Neural progenitor cell (in vitro differentiated cells): ENCODE measurements at regions not wholly inside any gene's neighbourhood (a gene's known extent, or its start where the extent isn't known, plus 50 kb on each side); places are given as distances from the start of the nearest gene placed in this dataset.
"Not testable (repeated sequence)": the region's sequence is repeated elsewhere in the genome, so short reads cannot be mapped to it uniquely, and the experiment has no call there.

Experiments
- DNase-seq: peaks from one replicate; pipeline ENCODE4 v3.0.0-alpha.2; 2016; ENCODE audit warnings: low spot score
- H2AFZ ChIP-seq: fragments of 200-600 bp; sonication (generic); replicated peaks from 2 replicates; pipeline ENCODE4 v1.6.1; 2016; ENCODE audit warnings: antibody characterized with exemption
- H3F3A ChIP-seq: fragments of 200-600 bp; sonication (generic); 2 replicates; pipeline ENCODE4 v1.6.1; 2016; ENCODE audit warnings: antibody characterized with exemption, low read depth
- H3K27ac ChIP-seq: fragments of 200-600 bp; sonication (generic); 2 replicates; pipeline ENCODE4 v1.5.1; 2016; ENCODE audit warnings: mild to moderate bottlenecking
- H3K27me3 ChIP-seq: fragments of 200-600 bp; sonication (generic); 2 replicates; pipeline ENCODE4 v1.6.1; 2016; ENCODE audit warnings: mild to moderate bottlenecking, moderate library complexity
- H3K36me3 ChIP-seq: fragments of 200-600 bp; sonication (generic); 2 replicates; pipeline ENCODE4 v1.5.1; 2016
- H3K4me1 ChIP-seq: fragments of 200-600 bp; sonication (generic); 2 replicates; pipeline ENCODE4 v1.6.1; 2016; ENCODE audit warnings: mixed run types
- H3K4me2 ChIP-seq: fragments of 200-600 bp; sonication (generic); 2 replicates; pipeline ENCODE4 v1.6.1; 2016
- H3K4me3 ChIP-seq: fragments of 200-600 bp; sonication (generic); 2 replicates; pipeline ENCODE4 v1.5.1; 2016
- H3K79me2 ChIP-seq: fragments of 200-600 bp; sonication (generic); 2 replicates; pipeline ENCODE4 v1.6.1; 2016; ENCODE audit warnings: low read depth
- H3K9ac ChIP-seq: fragments of 200-600 bp; sonication (generic); 2 replicates; pipeline ENCODE4 v1.6.1; 2016
- H3K9me3 ChIP-seq: fragments of 200-600 bp; sonication (generic); 2 replicates; pipeline ENCODE4 v1.5.1; 2016; ENCODE audit warnings: low read depth
- H4K20me1 ChIP-seq: fragments of 200-600 bp; sonication (generic); 2 replicates; pipeline ENCODE4 v1.6.1; 2016; ENCODE audit warnings: low read depth
- H3K27ac Mint-ChIP-seq: 3 replicates; pipeline ENCODE4 v1.8.0; 2021; ENCODE audit warnings: mixed read lengths
- H3K27me3 Mint-ChIP-seq: 2 replicates; pipeline ENCODE4 v1.8.0; 2022; ENCODE audit warnings: low read depth, mild to moderate bottlenecking, inconsistent platforms, moderate library complexity, mixed read lengths; ENCODE audit not compliant: insufficient read depth
- H3K36me3 Mint-ChIP-seq: 3 replicates; pipeline ENCODE4 v1.8.0; 2021; ENCODE audit warnings: mixed read lengths
- H3K4me1 Mint-ChIP-seq: 3 replicates; pipeline ENCODE4 v1.8.0; 2021; ENCODE audit warnings: mixed read lengths
- H3K4me3 Mint-ChIP-seq: 3 replicates; pipeline ENCODE4 v1.8.0; 2021; ENCODE audit warnings: mild to moderate bottlenecking, moderate library complexity, mixed read lengths
- H3K9me3 Mint-ChIP-seq: 3 replicates; pipeline ENCODE4 v1.8.0; 2020; ENCODE audit warnings: mixed read lengths
- CTCF ChIP-seq: fragments of 200-600 bp; sonication (generic); IDR thresholded peaks from 2 replicates; pipeline ENCODE4 v1.5.1; 2017; ENCODE audit warnings: antibody characterized with exemption, mild to moderate bottlenecking
- EZH2 ChIP-seq: fragments of 200-600 bp; sonication (generic); IDR thresholded peaks from 2 replicates; pipeline ENCODE4 v1.6.1; 2017; ENCODE audit warnings: antibody characterized with exemption, mild to moderate bottlenecking, moderate library complexity
- EZH2phosphoT487 ChIP-seq: fragments of 200-600 bp; sonication (generic); IDR thresholded peaks from 2 replicates; pipeline ENCODE4 v1.6.1; 2017; ENCODE audit warnings: antibody characterized with exemption

- Histone ChIP-seq H4K20me1 (no peaks in the 10 kb centered on the region), H3F3A (no peaks in the 10 kb centered on the region), H3K4me3 (no peak overlapping the region), H3K36me3 (no peaks in the 10 kb centered on the region), H3K9ac (no peak overlapping the region), H3K9me3 (no peaks in the 10 kb centered on the region), H3K27me3 (no peaks in the 10 kb centered on the region), H3K27ac (no peak overlapping the region), H3K4me2 (no peak overlapping the region), H3K79me2 (no peaks in the 10 kb centered on the region), H3K4me1 (no peaks in the 10 kb centered on the region), H2AFZ (no peak overlapping the region)
- TF ChIP-seq EZH2phosphoT487 (no peak), CTCF (no peak), EZH2 (no peak)
- no peaks in the 10 kb centered on the region for H3K36me3 Mint-ChIP-seq
- H3K27ac Mint-ChIP-seq = no peak overlapping the region
- H3K27me3 Mint-ChIP-seq = peaks cover 20% of the 10 kb centered on the region
- DNase-seq = no peak
- peaks cover 10% of the 10 kb centered on the region for H3K4me1 Mint-ChIP-seq
- H3K9me3 Mint-ChIP-seq = peaks cover 3% of the 10 kb centered on the region
- no peak overlapping the region for H3K4me3 Mint-ChIP-seq
These were observed 65.0 kb upstream of the IFNGR1 start for GRCh38 chr6:137283940-137284810.

GRCh38 chr6:137283080-137283479 lies 63.9 kb upstream of the IFNGR1 start:
- no peaks in the 10 kb centered on the region for H4K20me1 ChIP-seq
- peaks cover 21% of the 10 kb centered on the region for H3K4me1 Mint-ChIP-seq
- no peak overlapping the region for H3K4me2 ChIP-seq
- no peaks in the 10 kb centered on the region for H3K9me3 ChIP-seq
- no peaks in the 10 kb centered on the region for H3K36me3 ChIP-seq
- H2AFZ ChIP-seq = no peak overlapping the region
- no peak overlapping the region for H3K9ac ChIP-seq
- TF ChIP-seq CTCF (no peak), EZH2 (no peak), EZH2phosphoT487 (no peak)
- no peak for DNase-seq
- H3K79me2 ChIP-seq = no peaks in the 10 kb centered on the region
- H3K27ac ChIP-seq = no peak overlapping the region
- H3K4me3 ChIP-seq = no peak overlapping the region
- H3K27me3 Mint-ChIP-seq = peaks cover 23% of the 10 kb centered on the region
- H3K36me3 Mint-ChIP-seq = no peaks in the 10 kb centered on the region
- no peak overlapping the region for H3K27ac Mint-ChIP-seq
- no peaks in the 10 kb centered on the region for H3F3A ChIP-seq
- peaks cover 3% of the 10 kb centered on the region for H3K9me3 Mint-ChIP-seq
- no peak overlapping the region for H3K4me3 Mint-ChIP-seq
- H3K4me1 ChIP-seq = no peaks in the 10 kb centered on the region
- no peaks in the 10 kb centered on the region for H3K27me3 ChIP-seq

- Mint-ChIP-seq H3K4me1 (peaks cover 29% of the 10 kb centered on the region), H3K36me3 (no peaks in the 10 kb centered on the region), H3K9me3 (peaks cover 3% of the 10 kb centered on the region), H3K27me3 (peaks cover 23% of the 10 kb centered on the region), H3K4me3 (no peak overlapping the region), H3K27ac (no peak overlapping the region)
- no peak for DNase-seq
- Histone ChIP-seq H4K20me1 (no peaks in the 10 kb centered on the region), H3K4me3 (no peak overlapping the region), H3K4me2 (no peak overlapping the region), H2AFZ (no peak overlapping the region), H3K4me1 (no peaks in the 10 kb centered on the region), H3K9me3 (no peaks in the 10 kb centered on the region), H3K27ac (no peak overlapping the region), H3F3A (no peaks in the 10 kb centered on the region), H3K9ac (no peak overlapping the region), H3K79me2 (no peaks in the 10 kb centered on the region), H3K27me3 (no peaks in the 10 kb centered on the region), H3K36me3 (no peaks in the 10 kb centered on the region)
- no peak for TF ChIP-seq CTCF
- TF ChIP-seq EZH2phosphoT487 = no peak
- TF ChIP-seq EZH2 = no peak
These were observed 63.1 kb upstream of the IFNGR1 start for GRCh38 chr6:137282254-137282653.

- not testable (repeated sequence) for H3K36me3 ChIP-seq, H4K20me1 ChIP-seq, H3K4me3 ChIP-seq, H3K9ac ChIP-seq, H3K27ac ChIP-seq, H3K4me2 ChIP-seq, H3K9me3 ChIP-seq, H3K4me3 Mint-ChIP-seq, H3K9me3 Mint-ChIP-seq, H3F3A ChIP-seq, H3K79me2 ChIP-seq, H2AFZ ChIP-seq, H3K27me3 ChIP-seq, DNase-seq, H3K4me1 ChIP-seq, H3K36me3 Mint-ChIP-seq
- H3K27me3 Mint-ChIP-seq = peaks cover 17% of the 10 kb centered on the region
- peaks cover 42% of the 10 kb centered on the region for H3K4me1 Mint-ChIP-seq
- H3K27ac Mint-ChIP-seq = peak overlapping the region; percentile 4
These were observed 60.1 kb upstream of the IFNGR1 start for GRCh38 chr6:137279279-137279678.
